Bronchial epithelial cell (primary cell): ENCODE measurements at regions not wholly inside any gene's neighbourhood (a gene's known extent, or its start where the extent isn't known, plus 50 kb on each side); places are given as distances from the start of the nearest gene placed in this dataset.

ENCODE experiments used
- DNase-seq: peaks from one replicate; pipeline ENCODE4 v3.0.0-alpha.2; 2010; ENCODE audit warnings: low read depth
- FAIRE-seq: peaks from 2 replicates; lab custom pipeline; 2011; peaks lifted over from hg19 to GRCh38; lab: Jason Lieb, UNC
- H3K27me3 ChIP-seq: 2 replicates; pipeline ENCODE4 v1.5.1; 2011; ENCODE audit warnings: low read length; ENCODE audit not compliant: control insufficient read depth, insufficient read depth
- H3K36me3 ChIP-seq: 2 replicates; pipeline ENCODE4 v1.5.1; 2011; ENCODE audit warnings: low read length; ENCODE audit not compliant: control insufficient read depth, insufficient read depth
- H3K4me3 ChIP-seq: 2 replicates; pipeline ENCODE4 v1.5.1; 2011; ENCODE audit warnings: mild to moderate bottlenecking, low read depth, low read length, control low read depth
- CTCF ChIP-seq: IDR thresholded peaks from 2 replicates; pipeline ENCODE4 v1.5.1; 2011; ENCODE audit warnings: mild to moderate bottlenecking, moderate library complexity, low read length, control low read depth, inconsistent platforms; ENCODE audit not compliant: insufficient read depth, severe bottlenecking

- FAIRE-seq = no peak
- Histone ChIP-seq H3K36me3 (no peaks in the 10 kb centered on the region), H3K27me3 (no peaks in the 10 kb centered on the region), H3K4me3 (no peak overlapping the region)
- no peak for TF ChIP-seq CTCF
- DNase-seq = no peak
Observed at GRCh38 chr2:3138621-3139020, 239.0 kb downstream of the EIPR1 start.

- DNase-seq = no peak
- H3K36me3 ChIP-seq = no peaks in the 10 kb centered on the region
- TF ChIP-seq CTCF = no peak
- H3K27me3 ChIP-seq = no peaks in the 10 kb centered on the region
- H3K4me3 ChIP-seq = no peak overlapping the region
- FAIRE-seq = peak; percentile 88
Observed at GRCh38 chr2:3137651-3138300, 239.8 kb downstream of the EIPR1 start.

- H3K27me3 ChIP-seq = no peaks in the 10 kb centered on the region
- no peak for TF ChIP-seq CTCF
- DNase-seq (no peak), FAIRE-seq (no peak)
- no peaks in the 10 kb centered on the region for H3K36me3 ChIP-seq
- no peak overlapping the region for H3K4me3 ChIP-seq
Observed at GRCh38 chr2:3135676-3136075, 241.9 kb downstream of the EIPR1 start.

GRCh38 chr2:3134026-3134571, 243.5 kb downstream of the EIPR1 start:
- FAIRE-seq = peak; percentile 92

GRCh38 chr2:3132966-3133365, 244.7 kb downstream of the EIPR1 start:
- FAIRE-seq = no peak

More at GRCh38 chr2:3134026-3134571, 243.5 kb downstream of the EIPR1 start:
- Histone ChIP-seq H3K36me3 (no peaks in the 10 kb centered on the region), H3K27me3 (no peaks in the 10 kb centered on the region), H3K4me3 (no peak overlapping the region)
- no peak for TF ChIP-seq CTCF
- no peak for DNase-seq

More at GRCh38 chr2:3132966-3133365, 244.7 kb downstream of the EIPR1 start:
- no peak for DNase-seq
- no peak overlapping the region for H3K4me3 ChIP-seq
- no peak for TF ChIP-seq CTCF
- H3K36me3 ChIP-seq = no peaks in the 10 kb centered on the region
- H3K27me3 ChIP-seq = no peaks in the 10 kb centered on the region
